ENCODE measurements at regions not wholly inside any gene's neighbourhood (a gene's known extent, or its start where the extent isn't known, plus 50 kb on each side); places are given as distances from the start of the nearest gene placed in this dataset.
A peak's percentile ranks its signal among the peaks of the same experiment; 100 is the strongest.

DNA sequence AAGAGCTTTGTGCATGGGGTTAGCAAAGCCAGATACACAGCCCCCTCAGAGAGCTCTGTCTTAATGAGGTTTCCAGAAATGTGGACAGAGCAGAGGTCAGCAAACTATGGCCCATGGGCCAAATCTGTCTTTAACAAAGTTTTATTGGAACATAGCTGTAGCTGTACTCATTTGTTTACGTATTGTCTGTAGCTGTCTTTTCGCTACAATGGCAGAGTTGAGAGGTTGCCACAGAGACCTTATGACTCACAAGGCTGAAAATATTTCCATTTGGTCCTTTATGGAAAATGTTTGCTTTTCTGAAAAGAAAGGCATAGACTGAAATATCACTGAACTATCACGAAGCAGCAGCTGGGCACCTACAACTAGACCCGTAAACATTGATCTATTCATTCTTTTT is 841.8 kb downstream of the SLC4A3 start:
- no peak overlapping the region for H3K4me3 ChIP-seq (ENCODE audit: low read depth, low read length)
- peak; percentile 66 for DNase-seq (ENCODE audit: low read depth)
- TF ChIP-seq, protein P1, sequence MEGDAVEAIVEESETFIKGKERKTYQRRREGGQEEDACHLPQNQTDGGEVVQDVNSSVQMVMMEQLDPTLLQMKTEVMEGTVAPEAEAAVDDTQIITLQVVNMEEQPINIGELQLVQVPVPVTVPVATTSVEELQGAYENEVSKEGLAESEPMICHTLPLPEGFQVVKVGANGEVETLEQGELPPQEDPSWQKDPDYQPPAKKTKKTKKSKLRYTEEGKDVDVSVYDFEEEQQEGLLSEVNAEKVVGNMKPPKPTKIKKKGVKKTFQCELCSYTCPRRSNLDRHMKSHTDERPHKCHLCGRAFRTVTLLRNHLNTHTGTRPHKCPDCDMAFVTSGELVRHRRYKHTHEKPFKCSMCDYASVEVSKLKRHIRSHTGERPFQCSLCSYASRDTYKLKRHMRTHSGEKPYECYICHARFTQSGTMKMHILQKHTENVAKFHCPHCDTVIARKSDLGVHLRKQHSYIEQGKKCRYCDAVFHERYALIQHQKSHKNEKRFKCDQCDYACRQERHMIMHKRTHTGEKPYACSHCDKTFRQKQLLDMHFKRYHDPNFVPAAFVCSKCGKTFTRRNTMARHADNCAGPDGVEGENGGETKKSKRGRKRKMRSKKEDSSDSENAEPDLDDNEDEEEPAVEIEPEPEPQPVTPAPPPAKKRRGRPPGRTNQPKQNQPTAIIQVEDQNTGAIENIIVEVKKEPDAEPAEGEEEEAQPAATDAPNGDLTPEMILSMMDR (IDR thresholded peaks at IDR 0.05; ENCODE audit: insufficient read depth, low read depth, low read length), result no peak

DNA sequence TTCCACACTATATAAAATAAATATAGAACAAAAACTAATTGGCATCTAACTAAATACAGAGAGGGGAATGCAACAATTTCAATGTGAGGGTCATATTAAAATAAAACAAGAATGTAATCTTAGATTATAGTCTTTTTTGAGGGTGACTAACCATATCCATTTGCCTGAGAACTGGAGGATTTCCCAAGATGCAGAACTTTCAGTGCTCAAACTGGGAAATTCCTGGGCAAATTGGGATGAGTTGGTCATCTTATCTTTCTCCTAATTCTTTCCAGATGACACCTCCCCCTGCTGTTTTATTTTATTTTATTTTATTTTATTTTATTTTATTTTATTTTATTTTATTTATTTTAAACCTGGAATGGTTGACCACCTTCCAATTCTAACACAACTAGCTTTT is 846.2 kb downstream of the SLC4A3 start:
- DNase-seq (ENCODE audit: low read depth), result no peak
- H3K4me3 ChIP-seq (ENCODE audit: low read depth, low read length), result no peak overlapping the region
- TF ChIP-seq, protein P1 (IDR thresholded peaks at IDR 0.05; ENCODE audit: insufficient read depth, low read depth, low read length), result no peak

DNA sequence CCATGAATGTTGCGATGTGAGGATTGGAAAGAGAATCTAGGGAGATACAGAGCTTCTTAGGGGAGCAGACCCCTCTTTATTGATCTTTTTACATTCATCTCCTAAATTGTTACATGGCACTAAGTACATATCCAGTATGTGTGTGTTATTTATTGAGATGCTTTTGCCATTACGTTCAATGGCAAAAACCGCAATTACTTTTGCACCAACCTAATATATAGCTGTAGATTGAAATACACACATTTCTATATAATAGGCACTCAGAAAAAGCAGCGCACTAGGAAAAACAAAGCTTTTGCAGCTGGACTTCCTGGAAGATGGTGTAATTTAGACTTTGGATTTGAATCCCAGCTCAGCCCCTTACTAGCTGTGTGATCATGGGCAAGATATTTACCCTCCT is 849.4 kb downstream of the SLC4A3 start:
- no peak overlapping the region for H3K4me3 ChIP-seq (ENCODE audit: low read depth, low read length)
- no peak for DNase-seq (ENCODE audit: low read depth)
- TF ChIP-seq, protein P1 (IDR thresholded peaks at IDR 0.05; ENCODE audit: insufficient read depth, low read depth, low read length), result no peak

DNA sequence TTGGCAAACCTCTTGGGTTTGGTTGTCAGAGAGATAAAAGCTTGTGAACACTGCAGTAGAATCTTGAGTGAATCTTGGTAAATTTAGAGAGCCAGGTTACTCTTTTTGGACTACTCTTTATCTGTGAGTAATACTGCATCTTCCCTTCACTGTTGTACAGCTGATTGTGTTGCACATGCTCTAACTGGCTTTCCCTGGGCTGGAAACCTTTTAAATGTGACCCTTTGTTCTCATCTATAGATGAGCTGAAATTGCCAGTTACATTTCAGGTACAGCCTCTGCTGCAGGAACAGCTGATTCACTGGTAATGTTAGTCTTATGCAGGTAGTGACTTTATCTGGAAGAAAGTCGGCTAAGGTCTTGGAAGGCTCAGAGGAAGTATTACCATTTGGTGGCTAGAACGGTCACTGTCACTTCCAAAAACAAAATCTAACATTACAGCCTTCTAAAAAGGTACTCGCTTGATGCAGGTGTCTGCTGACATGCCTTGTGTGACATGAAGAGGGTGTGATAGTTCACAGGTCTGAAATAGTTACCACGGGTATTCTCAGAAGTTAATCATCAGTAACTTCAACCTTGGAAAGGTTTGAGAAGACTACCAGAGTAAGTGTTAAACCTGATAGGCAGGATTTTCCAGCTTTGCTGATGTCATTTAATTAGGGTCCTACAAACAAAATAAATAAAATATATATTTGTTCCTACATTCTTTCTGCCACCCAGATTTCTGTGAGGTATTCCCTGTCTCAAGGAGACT is 851.1 kb downstream of the SLC4A3 start:
- no peak for DNase-seq (ENCODE audit: low read depth)
- TF ChIP-seq, protein P1 (IDR thresholded peaks at IDR 0.05; ENCODE audit: insufficient read depth, low read depth, low read length), result no peak
- no peak overlapping the region for H3K4me3 ChIP-seq (ENCODE audit: low read depth, low read length)

DNA sequence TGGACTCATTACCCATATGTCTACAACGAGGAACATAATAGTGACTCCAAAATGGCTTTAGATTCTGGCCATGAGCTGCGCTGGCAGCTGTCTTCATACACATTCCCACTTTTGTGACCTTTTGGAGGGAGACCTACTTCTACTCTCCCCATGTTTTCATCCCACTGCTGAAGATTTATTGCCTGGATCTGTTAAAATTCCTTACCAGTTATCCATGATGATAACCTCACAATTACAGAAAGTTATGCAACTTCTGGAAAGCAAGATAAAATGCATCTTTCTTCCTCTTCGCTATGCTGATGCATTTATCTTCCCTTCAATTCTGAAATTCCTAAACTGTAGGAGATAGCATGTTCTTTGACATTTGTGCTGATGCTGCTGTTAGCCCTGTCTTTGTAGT is 855.3 kb downstream of the SLC4A3 start:
- TF ChIP-seq, protein P1 (IDR thresholded peaks at IDR 0.05; ENCODE audit: insufficient read depth, low read depth, low read length), result no peak
- DNase-seq (ENCODE audit: low read depth), result no peak
- H3K4me3 ChIP-seq (ENCODE audit: low read depth, low read length), result no peak overlapping the region

DNA sequence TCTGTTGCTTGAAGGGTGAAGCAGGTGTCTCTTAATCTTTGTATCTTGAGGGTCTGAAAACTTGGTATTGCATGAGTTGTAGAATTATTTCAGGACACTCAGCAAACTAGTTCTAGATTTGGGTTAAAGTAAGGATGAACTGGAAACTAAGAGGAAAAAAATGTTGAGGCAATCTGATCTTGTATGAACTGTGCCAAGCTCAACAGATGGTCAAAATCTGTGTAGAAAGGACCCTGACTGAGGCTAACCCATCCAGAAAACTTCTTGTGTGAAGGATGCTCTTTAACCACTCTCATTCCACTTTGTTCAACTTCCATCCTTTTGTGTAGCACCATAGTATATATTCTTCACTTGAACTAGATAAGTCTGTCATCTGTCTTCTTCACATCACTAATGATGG is 861.7 kb downstream of the SLC4A3 start:
- DNase-seq (ENCODE audit: low read depth), result no peak
- H3K4me3 ChIP-seq (ENCODE audit: low read depth, low read length), result no peak overlapping the region
- TF ChIP-seq, protein P1 (IDR thresholded peaks at IDR 0.05; ENCODE audit: insufficient read depth, low read depth, low read length), result no peak

DNA sequence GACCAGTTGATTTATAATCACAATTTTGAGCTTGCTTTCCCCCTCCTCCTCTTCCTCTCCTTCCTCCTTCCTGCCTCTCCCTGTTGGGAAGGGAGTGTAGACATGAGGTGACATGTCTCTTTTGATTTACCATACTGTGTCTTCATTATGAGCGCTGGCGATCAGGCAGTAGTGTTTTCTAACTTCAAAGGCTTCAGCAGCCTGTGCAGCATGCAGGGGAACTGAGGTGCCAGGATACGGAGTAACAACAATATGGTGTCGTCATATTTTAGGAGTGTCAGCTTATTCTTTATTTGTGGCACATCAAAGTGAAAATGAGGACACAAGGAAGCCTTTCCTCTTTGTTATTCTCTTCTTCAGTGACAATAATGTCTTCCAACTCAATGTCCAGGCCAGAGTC is 864.2 kb downstream of the SLC4A3 start:
- no peak overlapping the region for H3K4me3 ChIP-seq (ENCODE audit: low read depth, low read length)
- TF ChIP-seq, protein P1 (IDR thresholded peaks at IDR 0.05; ENCODE audit: insufficient read depth, low read depth, low read length), result no peak
- DNase-seq (ENCODE audit: low read depth), result no peak
